Colonic mucosa (tissue), 4 donors: ENCODE measurements at regions not wholly inside any gene's neighbourhood (a gene's known extent, or its start where the extent isn't known, plus 50 kb on each side); places are given as distances from the start of the nearest gene placed in this dataset.

Source experiments
- DNase-seq: peaks from one replicate; pipeline ENCODE4 v3.0.0-alpha.2; 2020
- H3K27ac ChIP-seq: fragments of 200-600 bp; one replicate; pipeline ENCODE4 v1.8.0; 2021
- H3K27me3 ChIP-seq: fragments of 200-600 bp; one replicate; pipeline ENCODE4 v1.8.0; 2021
- H3K36me3 ChIP-seq: fragments of 200-600 bp; one replicate; pipeline ENCODE4 v1.8.0; 2021
- H3K4me1 ChIP-seq: fragments of 200-600 bp; one replicate; pipeline ENCODE4 v1.8.0; 2021; ENCODE audit warnings: mild to moderate bottlenecking
- H3K4me3 ChIP-seq: fragments of 200-600 bp; one replicate; pipeline ENCODE4 v1.8.0; 2021
- H3K9ac ChIP-seq, 2 donors: one replicate each; pipeline ENCODE4 v1.7.0; 2013; ENCODE audit warnings: control low read depth in 2 of 2, low read depth in 2 of 2, low read length in 2 of 2
- H3K9me3 ChIP-seq: fragments of 200-600 bp; one replicate; pipeline ENCODE4 v1.8.0; 2021
- intact Hi-C: fragments of 100-400 bp; cut with DNase I; formaldehyde crosslinking; loops from one replicate; pipeline ENCODE4 v1.14.1; 2022
- TF ChIP-seq, protein P1 (sequence below): fragments of 200-600 bp; IDR thresholded peaks from one replicate; pipeline ENCODE4 v1.8.0; 2022; ENCODE audit warnings: antibody characterized with exemption, mild to moderate bottlenecking
- donor health status: healthy.
- donor health status: DM: no; HTN: no; CAD: no.
- donor health status: DM: no; HTN: no; CAD: no.

DNA sequence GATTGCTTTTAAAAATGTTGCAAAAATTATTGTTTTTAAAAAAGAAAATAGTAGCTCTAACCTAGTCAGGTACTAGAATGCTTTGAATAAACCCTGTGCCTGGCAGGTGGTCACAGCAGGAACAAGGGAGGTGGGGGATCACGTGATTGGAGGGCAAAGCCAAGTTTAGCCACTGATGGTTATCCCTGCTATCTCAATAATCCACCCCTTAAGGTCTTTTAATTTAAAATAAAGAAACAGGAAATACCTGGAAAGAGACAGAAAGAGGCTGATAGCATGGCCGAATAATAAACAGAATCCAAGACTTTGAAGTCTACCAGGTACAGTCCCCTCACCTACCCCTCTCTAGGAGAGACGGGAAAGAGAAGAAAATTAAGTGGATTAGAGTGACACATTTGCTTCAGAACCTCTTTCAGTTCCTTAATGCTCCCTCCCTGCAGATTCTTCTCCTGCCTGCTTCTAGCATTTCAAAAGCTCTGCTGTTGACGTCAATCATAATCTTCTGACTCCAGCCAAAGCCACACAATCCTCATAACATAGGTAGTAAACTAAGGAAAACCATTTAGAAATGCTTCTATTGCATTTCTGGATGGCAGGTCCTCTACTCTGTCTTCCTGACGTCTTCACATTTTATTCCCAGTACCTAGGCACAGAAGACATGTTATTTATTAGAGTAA, 303.4 kb upstream of the MME start:
- H3K4me3 ChIP-seq = no peak overlapping the region
- no peak overlapping the region for H3K9ac ChIP-seq
- H3K27ac ChIP-seq = no peak overlapping the region
- no peaks in the 10 kb centered on the region for H3K36me3 ChIP-seq
- no peaks in the 10 kb centered on the region for H3K4me1 ChIP-seq
- no peaks in the 10 kb centered on the region for H3K9me3 ChIP-seq
- H3K27me3 ChIP-seq = no peaks in the 10 kb centered on the region
- TF ChIP-seq, protein P1, sequence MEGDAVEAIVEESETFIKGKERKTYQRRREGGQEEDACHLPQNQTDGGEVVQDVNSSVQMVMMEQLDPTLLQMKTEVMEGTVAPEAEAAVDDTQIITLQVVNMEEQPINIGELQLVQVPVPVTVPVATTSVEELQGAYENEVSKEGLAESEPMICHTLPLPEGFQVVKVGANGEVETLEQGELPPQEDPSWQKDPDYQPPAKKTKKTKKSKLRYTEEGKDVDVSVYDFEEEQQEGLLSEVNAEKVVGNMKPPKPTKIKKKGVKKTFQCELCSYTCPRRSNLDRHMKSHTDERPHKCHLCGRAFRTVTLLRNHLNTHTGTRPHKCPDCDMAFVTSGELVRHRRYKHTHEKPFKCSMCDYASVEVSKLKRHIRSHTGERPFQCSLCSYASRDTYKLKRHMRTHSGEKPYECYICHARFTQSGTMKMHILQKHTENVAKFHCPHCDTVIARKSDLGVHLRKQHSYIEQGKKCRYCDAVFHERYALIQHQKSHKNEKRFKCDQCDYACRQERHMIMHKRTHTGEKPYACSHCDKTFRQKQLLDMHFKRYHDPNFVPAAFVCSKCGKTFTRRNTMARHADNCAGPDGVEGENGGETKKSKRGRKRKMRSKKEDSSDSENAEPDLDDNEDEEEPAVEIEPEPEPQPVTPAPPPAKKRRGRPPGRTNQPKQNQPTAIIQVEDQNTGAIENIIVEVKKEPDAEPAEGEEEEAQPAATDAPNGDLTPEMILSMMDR = no peak
- intact Hi-C loops = no loop called here
- no peak for DNase-seq

DNA sequence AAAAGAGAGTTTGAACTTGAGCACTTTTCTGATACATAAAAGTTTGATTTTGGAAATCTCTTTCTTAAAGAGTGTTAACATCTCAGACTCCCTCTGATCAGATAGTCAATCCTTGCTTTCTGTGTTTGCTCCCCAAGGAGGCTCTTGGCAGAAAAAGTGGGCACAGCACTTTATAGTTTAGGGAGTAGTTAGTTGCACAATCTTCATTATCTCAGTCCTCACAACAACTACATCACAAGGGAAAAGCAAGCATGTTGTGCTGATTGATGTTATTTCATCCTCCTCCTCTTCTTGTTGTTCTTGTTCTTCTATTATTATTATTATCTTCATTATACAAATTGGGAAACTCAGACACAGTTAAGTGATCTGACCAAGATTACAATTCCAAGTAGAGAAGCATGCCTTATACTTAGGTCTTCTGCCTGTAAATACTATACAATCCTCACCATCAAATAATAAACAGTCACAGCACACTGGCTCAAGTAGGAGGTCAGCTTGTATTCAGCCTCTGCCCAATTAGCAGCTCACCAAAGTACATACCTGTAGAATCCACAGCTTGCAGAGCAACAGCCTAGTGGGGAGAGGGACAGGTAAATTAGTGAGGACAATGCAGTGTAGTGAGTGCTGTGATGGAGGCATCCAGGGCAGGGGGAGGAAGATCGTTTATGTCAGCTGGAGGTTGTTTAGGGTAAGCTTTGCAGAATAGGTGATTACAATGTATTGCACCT, 304.1 kb upstream of the MME start:
- TF ChIP-seq, protein P1 = no peak
- Histone ChIP-seq H3K27ac (no peak overlapping the region), H3K36me3 (no peaks in the 10 kb centered on the region), H3K27me3 (no peaks in the 10 kb centered on the region), H3K4me3 (no peak overlapping the region), H3K4me1 (no peaks in the 10 kb centered on the region), H3K9ac (no peak overlapping the region), H3K9me3 (no peaks in the 10 kb centered on the region)
- intact Hi-C loops = no loop called here
- DNase-seq = no peak

- peak; percentile 53 for DNase-seq
- TF ChIP-seq, protein P1 = no peak
- H3K9me3 ChIP-seq = no peaks in the 10 kb centered on the region
- H3K27ac ChIP-seq = no peak overlapping the region
- H3K36me3 ChIP-seq = no peaks in the 10 kb centered on the region
- H3K4me3 ChIP-seq = no peak overlapping the region
- no peaks in the 10 kb centered on the region for H3K27me3 ChIP-seq
- no peaks in the 10 kb centered on the region for H3K4me1 ChIP-seq
- intact Hi-C loops = no loop called here
- H3K9ac ChIP-seq = no peak overlapping the region
These were observed 313.2 kb upstream of the MME start for GRCh38 chr3:154766765-154767503.

DNA sequence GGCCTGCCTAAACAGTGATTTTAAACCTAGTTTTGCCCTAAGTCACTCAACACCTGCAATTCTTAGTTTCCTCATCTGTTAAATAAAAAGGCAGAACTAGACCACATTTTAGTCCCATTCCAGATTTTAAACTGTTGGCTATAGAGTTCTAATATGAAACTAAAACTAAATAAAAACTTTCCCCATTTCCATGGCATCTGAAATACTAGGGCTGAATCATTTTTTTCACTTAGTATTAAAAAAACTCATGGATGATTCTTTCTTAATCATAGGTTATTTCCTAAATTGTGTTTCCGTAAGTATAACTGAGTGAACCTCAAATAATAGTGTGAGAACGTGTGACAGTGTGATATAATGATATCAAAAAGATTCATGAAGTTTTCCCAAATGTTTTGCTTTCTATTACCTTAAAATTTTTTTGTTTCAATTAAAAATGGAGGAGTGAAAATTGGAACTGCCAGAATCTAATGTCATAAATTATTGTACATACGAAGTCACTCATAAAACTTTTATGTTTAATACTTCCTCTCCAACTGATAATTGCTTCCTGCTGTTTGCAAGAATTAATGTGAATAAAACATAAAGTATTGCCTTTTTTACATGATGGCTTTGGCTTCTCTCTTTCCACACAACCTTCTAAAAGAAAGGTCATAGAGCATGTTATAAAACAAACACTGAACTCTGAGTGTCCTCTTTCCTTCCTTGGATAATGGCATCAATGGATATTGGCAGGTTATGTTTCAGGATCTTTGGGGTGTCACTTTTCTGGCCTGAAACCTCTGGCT, 315.1 kb upstream of the MME start:
- no peaks in the 10 kb centered on the region for H3K36me3 ChIP-seq
- intact Hi-C loops = loop anchor here (5.0 kb wide), 1 partner anchor 557 kb away; no protein-coding TSS in a partner anchor
- DNase-seq = no peak

More for the DNA sequence above, 315.1 kb upstream of the MME start:
- no peak overlapping the region for H3K9ac ChIP-seq
- H3K27me3 ChIP-seq = no peaks in the 10 kb centered on the region
- H3K9me3 ChIP-seq = no peaks in the 10 kb centered on the region
- no peaks in the 10 kb centered on the region for H3K4me1 ChIP-seq
- TF ChIP-seq, protein P1 = no peak
- no peak overlapping the region for H3K4me3 ChIP-seq
- H3K27ac ChIP-seq = no peak overlapping the region
